GM12864 (cell line): ENCODE measurements at regions not wholly inside any gene's neighbourhood (a gene's known extent, or its start where the extent isn't known, plus 50 kb on each side); places are given as distances from the start of the nearest gene placed in this dataset.
"Not testable (repeated sequence)": the region's sequence is repeated elsewhere in the genome, so short reads cannot be mapped to it uniquely, and the experiment has no call there.

ENCODE experiments used
- DNase-seq: peaks from one replicate; pipeline ENCODE4 v3.0.0-alpha.2; 2011; ENCODE audit warnings: low read depth
- H3K4me3 ChIP-seq: 2 replicates; pipeline ENCODE4 v1.5.1; 2011; ENCODE audit warnings: mild to moderate bottlenecking, low read depth, low read length, control low read depth
- TF ChIP-seq, protein P1 (sequence below): IDR thresholded peaks from 2 replicates; pipeline ENCODE4 v1.5.1; 2011; ENCODE audit warnings: low read depth, mild to moderate bottlenecking, moderate library complexity, low read length, control low read depth, inconsistent platforms; ENCODE audit errors: missing control alignments

DNA sequence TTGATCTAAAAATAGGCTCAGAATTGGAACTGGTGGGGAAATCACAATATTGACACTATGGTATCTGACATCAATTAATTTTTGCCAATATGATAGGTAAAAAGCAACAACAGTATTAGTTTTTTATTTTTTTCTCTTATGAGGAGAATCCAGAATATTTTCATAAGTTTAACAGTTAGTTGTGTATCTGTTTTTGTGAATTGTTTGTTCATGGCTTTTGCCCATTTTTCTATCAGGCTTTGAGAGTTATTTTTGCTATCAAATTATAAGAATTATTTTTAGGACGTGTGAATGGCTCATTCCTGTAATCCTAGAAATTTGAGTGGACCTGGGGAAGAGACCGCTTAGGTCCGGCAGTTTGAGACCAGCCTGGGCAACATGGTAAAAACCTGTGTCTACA is 608.6 kb upstream of the ADGRB3 start:
- no peak for DNase-seq
- TF ChIP-seq, protein P1, sequence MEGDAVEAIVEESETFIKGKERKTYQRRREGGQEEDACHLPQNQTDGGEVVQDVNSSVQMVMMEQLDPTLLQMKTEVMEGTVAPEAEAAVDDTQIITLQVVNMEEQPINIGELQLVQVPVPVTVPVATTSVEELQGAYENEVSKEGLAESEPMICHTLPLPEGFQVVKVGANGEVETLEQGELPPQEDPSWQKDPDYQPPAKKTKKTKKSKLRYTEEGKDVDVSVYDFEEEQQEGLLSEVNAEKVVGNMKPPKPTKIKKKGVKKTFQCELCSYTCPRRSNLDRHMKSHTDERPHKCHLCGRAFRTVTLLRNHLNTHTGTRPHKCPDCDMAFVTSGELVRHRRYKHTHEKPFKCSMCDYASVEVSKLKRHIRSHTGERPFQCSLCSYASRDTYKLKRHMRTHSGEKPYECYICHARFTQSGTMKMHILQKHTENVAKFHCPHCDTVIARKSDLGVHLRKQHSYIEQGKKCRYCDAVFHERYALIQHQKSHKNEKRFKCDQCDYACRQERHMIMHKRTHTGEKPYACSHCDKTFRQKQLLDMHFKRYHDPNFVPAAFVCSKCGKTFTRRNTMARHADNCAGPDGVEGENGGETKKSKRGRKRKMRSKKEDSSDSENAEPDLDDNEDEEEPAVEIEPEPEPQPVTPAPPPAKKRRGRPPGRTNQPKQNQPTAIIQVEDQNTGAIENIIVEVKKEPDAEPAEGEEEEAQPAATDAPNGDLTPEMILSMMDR: no peak
- H3K4me3 ChIP-seq: no peak overlapping the region

DNA sequence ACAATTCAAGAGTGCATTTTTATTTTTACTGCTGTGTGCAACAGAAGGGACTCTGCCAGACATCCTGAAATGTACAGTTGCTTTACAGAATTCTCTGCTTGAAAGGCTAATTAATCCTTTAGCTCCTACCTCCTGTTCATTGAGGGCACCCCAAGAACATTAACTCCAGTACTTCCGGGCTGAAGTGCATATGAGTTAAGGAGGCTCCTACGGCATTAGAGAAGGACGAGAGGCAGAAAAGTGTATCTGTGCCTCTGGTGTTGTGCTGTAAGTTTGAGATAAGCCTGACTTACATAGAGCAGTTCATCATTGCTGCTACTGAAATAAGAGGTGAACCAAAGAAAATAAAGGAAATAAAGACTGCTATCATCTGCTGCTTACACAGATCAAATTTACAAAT is 609.3 kb upstream of the ADGRB3 start:
- no peak for DNase-seq
- no peak overlapping the region for H3K4me3 ChIP-seq
- TF ChIP-seq, protein P1: no peak

DNA sequence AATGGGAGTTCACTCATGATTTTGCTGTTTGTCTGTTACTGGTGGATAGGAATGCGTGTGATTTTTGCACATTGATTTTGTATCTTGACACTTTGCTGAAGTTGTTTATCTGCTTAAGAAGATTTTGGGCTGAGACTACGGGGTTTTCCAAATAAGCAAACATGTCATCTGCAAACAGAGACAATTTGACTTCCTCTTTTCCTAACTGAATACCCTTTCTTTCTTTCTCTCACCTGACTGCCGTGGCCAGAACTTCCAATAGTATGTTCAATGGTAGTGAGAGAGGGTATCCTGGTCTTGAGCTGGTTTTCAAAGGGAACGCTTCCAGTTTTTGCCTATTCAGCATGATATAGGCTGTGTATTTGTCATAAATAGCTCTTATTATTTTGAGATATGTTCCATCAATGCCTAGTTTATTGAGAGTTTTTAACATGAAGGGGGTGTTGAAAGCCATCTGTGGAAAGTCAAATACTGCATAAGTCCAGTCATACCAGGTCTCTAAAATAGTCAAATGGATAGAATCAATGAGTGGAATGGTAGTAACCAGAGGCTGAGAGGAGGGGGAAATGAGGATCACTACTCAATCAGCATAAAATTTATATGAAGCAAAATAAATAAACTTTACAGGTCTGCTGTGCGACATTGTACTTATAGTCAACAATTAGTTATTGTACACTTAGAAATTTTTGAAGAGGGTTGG is 610.4 kb upstream of the ADGRB3 start:
- DNase-seq: no peak
- no peak overlapping the region for H3K4me3 ChIP-seq
- TF ChIP-seq, protein P1: no peak

DNA sequence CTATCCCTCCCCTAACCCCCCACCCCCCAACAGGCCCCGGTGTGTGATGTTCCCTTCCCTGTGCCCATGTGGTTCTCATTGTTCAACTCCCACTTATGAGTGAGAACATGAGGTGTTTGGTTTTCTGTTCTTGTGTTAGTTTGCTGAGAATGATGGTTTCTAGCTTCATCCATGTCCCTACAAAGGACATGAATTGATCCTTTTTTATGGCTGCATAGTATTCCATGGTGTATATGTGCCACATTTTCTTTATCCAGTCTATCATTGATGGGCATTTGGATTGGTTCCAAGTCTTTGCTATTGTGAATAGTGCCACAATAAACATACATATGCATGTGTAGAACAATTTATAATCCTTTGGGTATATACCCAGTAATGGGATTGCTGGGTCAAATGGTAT is 612.1 kb upstream of the ADGRB3 start:
- not testable (repeated sequence) for DNase-seq, H3K4me3 ChIP-seq

DNA sequence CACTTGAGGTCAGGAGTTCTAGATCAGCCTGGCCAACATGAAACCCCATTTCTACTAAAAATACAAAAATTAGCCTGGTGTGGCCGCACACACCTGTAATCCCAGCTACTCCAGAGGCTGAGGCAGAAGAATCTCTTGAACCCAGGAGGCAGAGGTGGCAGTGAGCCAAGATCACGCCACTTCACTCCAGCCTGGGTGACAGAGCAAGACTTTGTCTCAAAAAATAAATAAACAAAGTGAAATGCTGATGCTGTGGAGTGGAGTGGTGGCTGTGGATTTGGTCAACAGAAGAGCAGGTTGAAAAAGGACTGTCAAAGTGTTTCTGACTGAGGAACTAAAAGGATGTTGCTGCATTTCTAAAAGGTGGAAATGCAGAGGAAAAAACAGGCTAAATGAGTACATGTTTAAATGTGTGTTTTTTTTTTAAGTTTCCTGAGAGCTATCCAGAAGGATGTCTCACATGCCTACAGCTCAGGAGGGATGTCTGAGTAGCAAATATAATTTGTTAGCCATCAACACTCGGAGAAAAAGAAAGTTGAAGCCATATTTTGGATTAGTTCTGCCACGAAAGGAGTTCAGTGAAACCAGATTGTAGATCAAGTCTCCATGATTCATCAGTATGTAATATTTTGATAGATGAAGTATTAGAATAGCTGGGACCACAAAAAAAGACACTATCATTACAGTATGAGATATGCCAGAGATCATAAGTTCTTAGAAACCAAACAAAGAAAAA is 621.1 kb upstream of the ADGRB3 start:
- DNase-seq: no peak
- no peak overlapping the region for H3K4me3 ChIP-seq
- TF ChIP-seq, protein P1: no peak

DNA sequence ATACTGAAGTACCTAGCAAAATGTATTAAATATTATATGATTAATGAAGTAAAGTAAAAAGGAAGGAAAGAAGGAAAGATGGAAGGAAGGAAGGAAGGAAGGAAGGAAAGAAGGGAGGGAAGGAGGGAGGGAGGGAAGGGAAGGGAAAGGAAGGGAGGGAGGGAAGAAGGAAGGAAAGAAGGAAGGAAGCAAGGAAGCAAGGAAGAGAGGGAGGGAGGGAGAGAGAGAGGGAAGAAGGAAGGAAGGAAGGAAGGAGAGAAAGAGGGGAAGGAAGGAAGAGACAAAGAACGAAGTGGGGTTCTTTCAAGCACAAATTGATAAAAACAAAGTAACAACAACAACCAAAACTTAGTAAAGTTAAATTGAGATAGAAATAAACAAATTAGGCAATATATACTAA is 622.3 kb upstream of the ADGRB3 start:
- TF ChIP-seq, protein P1: no peak
- no peak for DNase-seq
- no peak overlapping the region for H3K4me3 ChIP-seq

DNA sequence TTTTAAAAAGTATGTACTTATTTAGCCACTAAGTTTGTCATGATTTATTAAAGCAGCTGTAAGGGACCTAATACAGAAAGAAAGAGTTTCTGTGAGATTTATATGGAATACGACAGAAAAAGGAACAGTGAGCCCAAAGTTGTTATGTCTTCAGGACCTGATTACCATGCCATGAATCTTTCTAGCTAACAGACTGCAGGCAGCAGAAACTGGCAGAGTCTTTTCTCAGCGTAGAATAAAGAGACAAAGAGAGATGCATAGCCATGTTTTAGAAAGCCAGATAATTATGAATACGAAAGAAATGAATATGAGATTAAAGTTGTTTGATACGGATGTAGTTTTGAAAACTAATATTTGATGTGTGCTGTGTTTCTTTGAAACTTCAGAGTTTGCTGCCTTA is 624.1 kb upstream of the ADGRB3 start:
- no peak overlapping the region for H3K4me3 ChIP-seq
- TF ChIP-seq, protein P1: no peak

More for the DNA sequence above, 624.1 kb upstream of the ADGRB3 start:
- DNase-seq: no peak
